HG03045 (cell line): ENCODE measurements at regions not wholly inside any gene's neighbourhood (a gene's known extent, or its start where the extent isn't known, plus 50 kb on each side); places are given as distances from the start of the nearest gene placed in this dataset.
"Not testable (repeated sequence)": the region's sequence is repeated elsewhere in the genome, so short reads cannot be mapped to it uniquely, and the experiment has no call there.

ENCODE experiments used
- ATAC-seq: cut with Tn5 transposase; IDR thresholded peaks from one replicate; pipeline ENCODE4 v1.9.1; 2021; ENCODE audit warnings: mild to moderate bottlenecking, moderate library complexity; ENCODE audit not compliant: unreplicated experiment

DNA sequence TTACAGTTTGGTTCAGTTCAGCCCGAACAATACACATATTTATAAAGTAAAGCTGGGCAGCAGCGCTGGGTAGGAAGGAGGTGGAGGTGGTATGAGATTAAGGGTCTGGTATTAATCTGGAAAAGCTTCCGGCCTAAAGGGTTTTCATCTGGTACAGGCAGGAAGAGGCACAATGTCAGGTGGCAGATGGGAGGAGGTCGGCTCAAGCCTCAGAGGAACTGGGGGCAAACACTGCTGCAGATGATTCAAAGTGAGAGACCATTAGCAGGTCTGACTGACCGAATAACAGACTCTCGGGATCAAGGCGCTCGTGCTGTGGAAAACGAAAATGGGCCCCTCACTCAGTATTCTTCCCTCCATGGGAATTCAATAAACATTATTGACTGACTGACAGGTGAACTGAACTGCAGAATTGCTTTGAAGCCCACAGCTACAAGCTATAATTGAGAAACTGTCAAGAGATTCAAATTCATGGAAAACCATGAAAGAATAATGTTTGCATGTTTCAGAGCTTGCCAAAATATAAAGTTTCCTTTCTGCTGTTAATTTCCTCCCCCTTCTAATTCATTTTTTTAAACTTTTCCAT lies 75.3 kb downstream of the TMEM167A start:
- no peak for ATAC-seq

DNA sequence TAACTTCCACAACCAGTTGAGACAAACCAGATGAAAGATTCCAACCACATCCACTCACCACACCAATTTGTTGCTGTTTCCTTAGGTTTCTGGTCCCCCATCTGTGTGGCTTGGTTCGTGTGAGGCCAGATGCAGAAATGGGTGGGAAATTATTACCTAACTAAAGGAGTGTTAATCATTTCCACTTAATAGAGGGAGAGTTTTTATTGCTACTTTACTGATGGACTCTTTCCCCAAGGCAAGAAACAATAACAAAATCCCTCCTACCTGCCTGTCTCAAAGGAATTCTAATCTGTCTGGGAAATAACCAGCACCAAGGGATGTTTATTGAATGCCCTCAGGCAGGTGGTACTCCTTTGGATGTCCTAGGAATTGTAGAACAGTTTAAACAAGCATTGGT lies 76.3 kb downstream of the TMEM167A start:
- ATAC-seq, result no peak

DNA sequence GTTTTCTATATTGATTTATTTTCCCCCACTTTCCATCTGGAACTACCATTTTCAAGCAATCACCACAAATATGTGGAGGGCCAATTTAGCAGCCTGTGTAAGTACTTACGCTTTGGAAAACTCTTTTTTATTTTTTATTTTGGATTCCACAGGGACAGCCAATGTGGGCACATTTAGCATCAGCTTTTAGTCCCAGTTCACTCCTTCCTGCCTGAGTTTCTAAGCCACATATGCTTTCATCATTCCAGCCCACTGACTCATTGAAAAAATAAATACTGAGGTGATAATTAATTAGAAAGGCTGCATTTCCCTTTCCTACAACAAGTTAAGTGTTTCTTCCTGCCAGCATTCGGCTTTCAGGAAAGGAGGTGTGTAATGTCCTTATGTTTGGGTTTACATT lies 76.8 kb downstream of the TMEM167A start:
- no peak for ATAC-seq

DNA sequence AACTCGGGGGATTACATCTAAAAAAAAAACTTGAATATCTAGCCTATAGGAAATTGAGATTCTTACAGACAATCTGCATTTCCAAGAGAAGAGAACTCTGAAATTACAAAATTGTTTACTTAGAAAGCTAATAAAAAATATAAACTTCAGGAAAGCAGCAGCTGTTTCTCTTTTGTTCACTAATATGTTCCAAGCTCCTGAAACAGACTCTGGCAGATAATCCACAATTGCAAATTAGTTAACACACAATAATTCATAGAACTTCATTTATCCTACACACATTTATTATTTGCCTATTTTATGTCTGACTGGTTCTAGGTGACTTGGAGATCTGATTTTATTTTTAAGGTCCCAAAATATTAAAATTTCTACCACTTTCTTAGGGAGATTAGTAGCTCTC lies 83.8 kb downstream of the TMEM167A start:
- no peak for ATAC-seq

DNA sequence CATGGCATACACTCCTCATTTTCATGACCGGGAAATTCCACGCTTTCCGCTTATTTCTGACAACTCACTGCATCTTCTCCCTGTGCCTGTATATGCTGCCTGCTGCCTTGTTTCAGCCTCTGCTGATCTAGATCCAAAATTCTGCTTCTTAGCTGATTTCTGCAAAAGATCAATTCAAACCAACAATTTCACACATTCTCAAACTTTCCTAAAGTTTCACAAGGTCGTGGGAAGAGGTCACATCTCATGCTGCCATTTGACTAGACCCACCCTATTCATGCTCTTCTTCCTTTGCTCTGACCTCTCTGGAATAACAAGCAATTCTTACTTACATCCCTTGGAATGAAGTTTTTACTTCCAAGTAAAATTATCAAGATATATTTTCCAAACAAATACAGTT lies 84.5 kb downstream of the TMEM167A start:
- ATAC-seq, result no peak

DNA sequence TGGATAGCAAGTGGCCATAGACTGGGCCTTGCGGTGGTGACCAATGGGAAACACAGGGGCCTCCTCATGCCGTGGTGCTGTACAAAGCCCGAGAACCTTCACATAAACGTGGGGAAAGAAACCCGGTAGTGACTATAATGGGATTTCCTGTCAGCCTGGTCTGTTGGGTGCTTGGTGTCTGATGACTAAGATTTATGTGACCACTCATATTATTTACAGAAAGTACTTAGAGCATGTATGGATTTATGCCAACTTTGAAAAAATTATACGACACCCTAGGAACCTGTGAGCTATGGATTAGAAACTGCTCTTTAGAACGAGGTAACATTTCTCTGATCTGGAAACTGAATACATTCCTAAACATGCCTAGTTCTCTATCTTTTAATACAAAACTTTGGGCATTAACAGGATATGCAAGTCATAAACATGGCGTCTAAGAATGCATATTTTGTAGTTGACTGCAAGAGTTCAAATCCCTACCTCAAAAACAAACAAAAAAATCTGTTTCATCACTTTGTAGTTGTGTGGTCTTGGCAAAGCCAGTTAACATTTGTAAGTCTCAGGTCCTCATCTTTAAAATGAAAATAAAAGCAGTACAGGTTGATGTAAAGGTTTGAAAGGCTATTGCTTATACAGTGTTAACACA lies 85.4 kb downstream of the TMEM167A start:
- ATAC-seq, result no peak

DNA sequence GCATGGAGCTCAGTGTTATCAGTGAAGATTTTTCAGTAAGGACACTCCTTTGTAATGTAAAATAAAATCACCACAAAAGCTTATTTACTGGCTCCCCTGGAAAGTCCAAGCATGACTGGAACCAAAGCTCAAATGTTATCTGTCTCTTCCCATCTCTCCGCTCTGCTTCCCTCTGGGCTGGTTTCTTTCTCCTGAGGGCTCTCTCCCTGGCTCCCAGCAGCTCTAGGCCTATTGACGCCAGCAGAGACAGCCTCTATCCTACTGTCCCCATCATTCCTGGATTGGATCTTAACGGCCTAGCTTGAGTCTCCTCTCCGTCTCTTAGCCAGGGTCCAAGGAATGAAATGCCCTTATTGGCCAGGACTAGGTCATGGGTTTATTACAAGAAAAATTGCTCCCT lies 86.1 kb downstream of the TMEM167A start:
- no peak for ATAC-seq

DNA sequence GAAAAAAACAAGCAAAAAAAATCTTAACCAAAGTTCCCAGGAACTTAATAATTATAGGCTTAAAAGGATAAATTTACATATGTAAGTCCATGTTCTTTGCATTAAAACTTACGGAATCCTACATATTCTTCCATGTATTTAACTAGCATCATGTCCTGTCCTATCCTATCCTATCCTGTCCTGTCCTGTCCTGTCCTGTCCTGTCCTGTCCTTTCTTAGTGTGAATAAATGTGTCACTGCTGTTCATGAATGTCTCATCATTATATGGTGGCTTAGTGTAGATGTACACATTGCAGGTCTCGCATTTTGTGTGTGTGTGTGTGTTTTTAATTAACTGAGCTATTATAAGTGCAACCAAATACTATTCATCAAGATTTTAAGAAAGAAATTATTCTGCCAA lies 90.0 kb downstream of the TMEM167A start:
- ATAC-seq, result no peak

DNA sequence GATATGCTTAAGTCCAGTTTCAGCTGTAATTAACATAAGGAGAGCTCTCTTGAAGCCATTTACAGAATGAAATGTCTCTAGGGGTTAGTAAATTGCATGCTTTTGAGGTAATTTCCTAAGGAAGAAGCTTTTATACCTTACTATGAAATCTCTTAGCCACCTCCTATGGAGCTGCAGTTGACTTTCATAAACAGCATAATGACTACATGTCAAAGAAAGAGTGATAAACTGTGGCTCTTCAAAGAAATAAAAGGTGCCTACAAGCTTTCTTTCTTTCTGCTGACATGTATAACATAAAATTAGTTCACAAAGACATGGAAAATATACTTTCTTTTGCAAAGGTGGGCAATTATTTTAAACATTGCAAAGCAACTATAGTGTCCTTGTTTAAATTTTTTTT lies 90.8 kb downstream of the TMEM167A start:
- ATAC-seq, result no peak

DNA sequence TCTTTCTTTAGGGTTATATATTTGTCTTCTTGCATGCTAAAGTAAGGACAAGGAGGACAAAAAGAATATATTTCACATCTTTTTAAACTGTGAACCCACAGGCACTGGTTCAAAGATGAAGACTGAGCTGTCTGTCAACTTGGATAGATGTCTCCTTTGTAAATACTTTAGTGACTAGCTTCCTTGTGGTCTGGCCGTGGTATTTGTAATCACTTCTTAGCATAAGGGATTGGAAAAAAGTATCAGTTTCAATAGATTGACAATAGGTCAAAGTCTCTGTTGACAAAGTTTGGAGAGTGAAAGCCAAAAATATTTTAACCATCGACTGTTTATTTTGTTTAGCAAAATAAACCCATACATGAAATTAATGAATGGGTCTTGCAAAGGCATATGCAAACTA lies 91.4 kb downstream of the TMEM167A start:
- ATAC-seq, result no peak

DNA sequence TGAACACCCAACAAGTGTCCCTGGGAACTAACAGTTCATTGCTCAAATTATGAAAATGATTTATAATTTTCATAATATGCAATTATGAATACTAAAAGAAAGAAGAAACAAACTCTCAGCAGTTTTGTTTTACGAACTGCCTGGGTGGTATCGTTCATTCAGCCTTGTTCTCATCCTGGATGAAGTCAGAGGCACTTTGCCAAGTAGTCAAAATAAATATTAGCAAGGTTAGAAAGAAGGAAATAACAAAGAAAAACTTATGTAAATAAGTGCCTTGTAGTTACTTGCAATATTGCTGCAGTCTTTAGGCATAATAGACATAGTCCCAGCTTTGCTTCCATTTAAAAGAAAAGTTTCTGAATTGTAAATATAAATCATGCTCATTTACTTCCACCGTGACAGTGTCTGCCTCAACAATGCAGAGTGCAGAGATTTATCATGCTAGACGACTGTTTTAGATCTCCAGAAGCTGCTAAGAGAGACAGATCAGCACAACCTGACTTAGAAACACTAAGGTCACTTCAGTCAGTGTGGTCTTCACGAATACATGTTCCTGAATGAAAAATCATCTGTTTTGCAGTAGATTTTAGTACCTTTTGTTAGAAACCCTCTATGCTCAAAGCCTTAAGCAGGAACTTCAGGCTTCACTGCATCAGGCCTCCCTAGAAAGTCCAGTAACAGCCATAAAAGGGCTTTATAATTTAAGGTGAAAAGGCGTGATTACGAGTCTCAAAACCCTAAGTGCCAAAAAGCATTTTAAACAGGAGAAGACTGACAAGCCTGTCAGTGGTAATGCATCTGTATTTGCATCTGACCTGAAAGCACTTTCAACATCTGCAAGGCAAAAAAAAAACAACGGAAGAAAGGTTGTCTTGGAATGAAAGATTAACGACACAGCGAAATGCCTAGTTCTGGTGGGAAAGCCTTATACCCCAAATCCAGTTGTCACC lies 92.1 kb downstream of the TMEM167A start:
- no peak for ATAC-seq

DNA sequence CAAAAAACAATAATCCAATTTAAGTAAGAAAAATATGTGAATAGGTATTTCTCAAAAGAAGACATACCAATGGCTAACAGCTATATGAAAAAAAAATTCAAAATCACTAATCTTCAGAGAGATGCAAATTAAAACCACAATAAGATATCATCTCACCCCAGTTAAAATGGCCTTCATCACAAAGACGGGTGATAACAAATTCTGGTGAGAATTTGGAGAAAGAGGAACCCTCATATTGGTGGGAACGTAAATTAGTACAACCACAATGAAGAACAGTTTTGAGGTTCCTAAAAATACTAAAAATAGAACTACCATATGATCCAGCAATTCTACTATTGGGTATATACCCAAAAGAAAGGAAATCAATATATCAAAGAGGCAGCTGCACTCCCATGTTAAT lies 94.3 kb downstream of the TMEM167A start:
- no peak for ATAC-seq

DNA sequence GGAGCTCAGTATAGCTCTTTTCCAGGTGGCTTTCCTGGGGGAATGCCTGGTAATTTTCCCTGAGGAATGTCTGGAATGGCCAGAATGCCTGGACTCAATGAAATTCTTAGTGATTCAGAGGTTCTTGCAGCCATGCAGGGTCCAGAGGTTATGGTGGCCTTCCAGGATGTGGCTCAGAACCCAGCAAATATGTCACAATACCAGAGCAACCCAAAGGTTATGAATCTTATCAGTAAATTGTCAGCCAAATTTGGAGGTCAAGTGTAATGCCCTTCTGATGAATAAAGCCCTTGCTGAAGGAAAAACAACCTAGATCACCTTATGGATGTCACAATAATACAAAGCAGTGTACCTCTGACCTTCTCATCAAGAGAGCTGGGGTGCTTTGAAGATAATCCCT lies 100.3 kb downstream of the TMEM167A start:
- ATAC-seq, result not testable (repeated sequence)

DNA sequence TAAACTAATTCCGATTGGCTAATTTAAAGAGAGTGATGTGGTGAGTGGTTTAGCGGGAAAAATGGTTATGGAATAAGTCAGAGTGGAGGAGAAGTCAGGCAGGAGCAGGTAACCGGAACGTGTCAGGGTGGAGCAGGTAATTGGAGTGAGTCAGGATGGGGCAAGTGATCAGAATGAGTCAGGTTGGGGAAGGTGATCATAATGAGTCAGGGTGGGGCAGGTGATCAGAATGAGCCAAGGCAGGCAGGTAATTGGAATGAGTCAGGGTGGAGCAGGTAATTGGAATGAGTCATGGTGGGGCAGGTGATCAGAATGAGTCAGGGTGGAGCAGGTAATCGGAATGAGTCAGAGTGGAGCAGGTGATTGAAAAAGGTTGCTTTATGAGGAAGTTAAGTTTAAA lies 101.4 kb downstream of the TMEM167A start:
- ATAC-seq, result no peak

DNA sequence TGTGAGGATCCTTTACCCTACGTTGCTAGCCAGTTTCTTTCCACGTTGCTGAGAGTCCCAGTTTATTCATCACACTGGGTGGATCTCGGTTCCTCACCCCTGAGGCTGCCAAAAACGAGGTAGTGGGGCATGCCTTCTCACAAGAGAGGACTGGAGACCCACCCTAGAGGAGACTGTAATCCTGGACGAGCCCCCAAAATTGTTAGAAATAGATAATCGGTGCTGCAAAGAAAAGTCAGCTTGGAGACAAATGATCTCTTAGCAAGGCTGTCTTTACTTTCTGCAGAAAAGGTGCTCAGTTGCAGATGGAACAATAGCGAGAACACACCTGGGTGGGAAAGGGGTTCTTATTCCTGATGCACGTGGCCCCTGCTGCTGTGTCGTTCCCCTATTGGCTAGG lies 101.8 kb downstream of the TMEM167A start:
- no peak for ATAC-seq

DNA sequence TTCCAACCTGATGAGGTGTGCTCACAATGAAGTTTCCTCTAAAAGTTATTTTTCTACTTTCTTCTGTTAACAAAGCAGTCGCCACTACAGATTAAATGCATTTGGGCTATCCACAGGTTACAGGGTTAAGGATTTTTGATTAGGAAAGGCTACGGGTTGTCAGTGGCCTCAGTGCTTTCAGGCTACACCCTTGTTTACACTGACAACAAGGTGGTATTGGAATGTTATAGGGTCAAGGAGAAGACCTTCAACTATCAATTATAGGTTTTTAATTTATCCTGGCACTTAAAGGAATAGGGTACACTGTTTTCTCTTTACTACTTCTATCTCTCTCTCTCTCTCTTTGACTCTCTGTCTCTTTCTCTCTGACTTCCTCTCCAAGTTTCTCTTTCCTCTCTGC lies 102.8 kb downstream of the TMEM167A start:
- ATAC-seq, result not testable (repeated sequence)

DNA sequence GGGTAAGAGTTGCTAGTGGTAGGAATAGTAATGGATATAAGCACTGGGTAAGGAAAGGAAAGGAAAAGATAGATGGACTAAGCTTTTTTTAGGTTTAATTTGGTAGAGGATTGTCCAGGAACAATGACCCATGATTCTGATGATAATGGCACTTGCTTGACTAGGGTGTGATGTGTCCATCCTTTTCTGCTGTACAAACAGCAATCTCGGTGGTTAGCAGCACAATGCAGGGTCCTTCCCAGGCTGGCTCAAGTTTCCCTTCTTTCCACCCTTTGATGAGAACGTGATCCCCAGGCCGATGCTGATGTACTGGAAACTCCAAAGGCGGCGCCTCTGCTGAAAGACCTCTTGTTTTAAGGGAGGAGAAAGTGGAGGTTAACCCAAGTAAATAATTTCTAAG lies 105.3 kb downstream of the TMEM167A start:
- no peak for ATAC-seq

DNA sequence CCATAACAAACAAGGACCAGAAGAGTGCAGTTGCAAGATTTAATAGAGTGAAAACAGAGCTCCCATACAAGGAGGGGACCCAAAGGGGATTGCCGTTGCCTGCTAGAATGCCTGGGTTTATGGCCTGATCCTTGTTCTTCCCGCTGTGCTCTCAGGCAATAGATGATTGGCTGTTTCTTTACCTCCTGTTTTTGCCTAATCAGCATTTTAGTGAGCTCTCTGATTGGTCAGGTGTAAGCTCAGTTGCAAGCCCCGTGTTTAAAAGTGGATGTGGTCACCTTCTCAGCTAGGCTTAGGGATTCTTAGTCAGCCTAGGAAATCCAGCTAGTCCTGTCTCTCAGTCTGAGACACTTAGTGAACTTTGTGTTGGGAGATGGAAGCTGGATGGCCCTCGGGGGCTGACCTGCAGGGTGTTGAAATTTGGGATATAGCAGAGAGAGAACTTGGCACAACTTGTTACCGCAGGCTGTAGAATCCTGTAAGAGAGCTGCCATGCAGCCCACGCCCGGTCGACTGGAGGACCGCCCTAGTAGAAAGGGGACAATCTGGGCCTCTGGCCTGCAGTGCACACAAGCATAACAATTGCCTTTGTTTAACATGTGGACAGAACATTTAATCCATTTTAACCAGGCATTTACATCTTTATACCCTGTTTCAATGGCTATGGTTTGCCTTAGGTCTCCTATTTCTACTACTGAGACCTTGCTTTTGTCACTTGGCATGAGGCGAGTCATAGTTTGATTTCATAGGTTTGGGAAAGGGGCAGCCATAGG lies 106.0 kb downstream of the TMEM167A start:
- ATAC-seq, result not testable (repeated sequence)

DNA sequence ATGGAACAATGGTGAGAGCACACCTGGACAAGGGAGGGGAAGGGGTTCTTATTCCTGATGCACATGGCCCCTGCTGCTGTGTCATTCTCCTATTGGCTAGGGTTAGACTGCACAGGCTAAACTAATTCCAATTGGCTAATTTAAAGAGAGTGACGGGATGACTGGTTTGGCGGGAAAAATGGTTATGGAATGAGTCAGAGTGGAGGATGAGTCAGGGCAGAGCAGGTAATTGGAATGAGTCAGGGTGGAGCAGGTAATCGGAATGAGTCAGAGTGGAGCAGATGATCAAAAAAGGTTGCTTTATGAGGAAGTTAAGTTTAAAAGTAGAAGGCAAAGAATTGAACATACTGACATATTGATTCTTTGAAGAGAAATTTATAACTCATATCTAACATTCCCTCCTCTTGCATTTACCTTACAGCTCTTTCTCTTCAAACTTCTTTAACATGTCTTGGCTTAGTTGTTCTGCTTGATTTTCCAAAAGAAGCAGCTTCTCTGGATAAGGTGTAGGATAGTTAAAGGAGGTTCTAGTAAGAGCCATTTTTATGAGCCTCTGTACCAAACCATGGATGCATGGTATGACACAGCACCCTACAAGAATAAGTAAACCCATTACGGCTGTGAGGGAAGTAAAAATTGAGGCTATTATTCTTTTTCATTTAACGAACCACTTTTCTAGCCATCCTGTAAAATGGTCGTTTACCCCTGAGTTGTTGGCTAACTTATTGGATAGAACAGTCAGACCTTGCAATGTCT lies 107.8 kb downstream of the TMEM167A start:
- not testable (repeated sequence) for ATAC-seq

DNA sequence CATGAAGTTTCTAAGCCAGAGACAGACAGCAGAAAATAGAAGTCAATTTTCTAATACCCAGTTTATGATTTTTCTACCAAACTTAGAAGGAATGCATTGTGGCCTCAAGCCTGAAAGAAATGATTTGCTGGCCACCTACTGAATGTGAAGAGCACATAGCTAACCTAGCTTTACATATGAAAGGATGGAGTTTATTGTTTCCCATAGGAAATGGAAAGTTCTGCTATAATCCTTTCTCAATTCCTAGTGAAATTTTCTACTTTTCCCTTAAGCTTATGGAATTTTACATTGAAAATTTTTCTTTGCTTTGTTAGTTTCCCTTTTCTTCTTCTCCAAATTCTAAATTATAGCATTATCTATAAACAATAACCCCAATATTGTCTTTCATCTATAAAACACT lies 110.1 kb downstream of the TMEM167A start:
- ATAC-seq, result no peak
